Activated CD4-positive, alpha-beta memory T cell treated with anti-CD3 and anti-CD28 coated beads for 36 hours (primary cell): ENCODE measurements at regions not wholly inside any gene's neighbourhood (a gene's known extent, or its start where the extent isn't known, plus 50 kb on each side); places are given as distances from the start of the nearest gene placed in this dataset.
"Not testable (repeated sequence)": the region's sequence is repeated elsewhere in the genome, so short reads cannot be mapped to it uniquely, and the experiment has no call there.

Source experiments
- CTCF ChIA-PET: fragments of 350-600 bp; sonication (Branson Sonifier 250); formaldehyde crosslinking; loops from one replicate; lab custom pipeline; 2021; ENCODE audit warnings: antibody characterized with exemption, inconsistent platforms; lab: Charles Lee
- POLR2A ChIA-PET: fragments of 350-600 bp; sonication (Branson Sonifier 250); formaldehyde crosslinking; loops from one replicate; lab custom pipeline; 2021; ENCODE audit warnings: antibody characterized with exemption; lab: Charles Lee
- DNase-seq: peaks from one replicate; pipeline ENCODE4 v3.0.0-alpha.2; 2020
- H3K27ac Mint-ChIP-seq: one replicate; pipeline ENCODE4 v1.8.0; 2021; ENCODE audit warnings: mixed read lengths
- H3K27me3 Mint-ChIP-seq: one replicate; pipeline ENCODE4 v1.8.0; 2021; ENCODE audit warnings: mixed read lengths
- H3K36me3 Mint-ChIP-seq: one replicate; pipeline ENCODE4 v1.8.0; 2021; ENCODE audit warnings: mixed read lengths
- H3K4me1 Mint-ChIP-seq: one replicate; pipeline ENCODE4 v1.8.0; 2021; ENCODE audit warnings: low read depth, mixed read lengths
- H3K4me3 Mint-ChIP-seq: one replicate; pipeline ENCODE4 v1.8.0; 2021; ENCODE audit warnings: mild to moderate bottlenecking, mixed read lengths
- H3K9me3 Mint-ChIP-seq: one replicate; pipeline ENCODE4 v1.8.0; 2021; ENCODE audit warnings: mixed read lengths
- intact Hi-C: fragments of 100-400 bp; cut with micrococcal nuclease; formaldehyde crosslinking; loops from one replicate; pipeline ENCODE4 v1.15.1; 2023

GRCh38 chr18:51559198-51559901, 361.9 kb upstream of the MEX3C start:
- H3K36me3 Mint-ChIP-seq: no peaks in the 10 kb centered on the region
- H3K27me3 Mint-ChIP-seq: peaks cover 7% of the 10 kb centered on the region
- CTCF ChIA-PET: no interaction called here
- H3K4me3 Mint-ChIP-seq: no peak overlapping the region
- intact Hi-C loops: no loop called here
- no peak for DNase-seq
- POLR2A ChIA-PET: no interaction called here
- peaks cover 8% of the 10 kb centered on the region for H3K9me3 Mint-ChIP-seq
- H3K27ac Mint-ChIP-seq: no peak overlapping the region
- H3K4me1 Mint-ChIP-seq: no peaks in the 10 kb centered on the region

DNA sequence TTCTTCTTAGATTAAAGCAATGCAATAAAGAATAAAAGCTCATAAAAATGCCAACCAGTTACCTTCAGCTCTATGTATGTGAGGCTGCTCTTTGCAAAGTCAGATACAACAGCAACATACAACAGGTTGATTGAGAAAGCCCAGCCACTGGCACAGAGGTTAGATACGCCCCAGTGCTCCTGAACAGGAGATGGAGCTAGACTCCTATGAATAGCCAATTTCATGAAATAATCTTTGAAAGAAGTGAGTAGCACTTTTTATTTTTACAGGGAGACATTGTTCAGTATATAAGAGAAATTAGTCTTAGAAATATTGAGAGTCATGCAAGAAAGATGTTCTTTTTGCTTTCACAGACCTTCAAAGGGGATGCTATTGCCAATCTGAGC, 362.4 kb upstream of the MEX3C start:
- H3K4me1 Mint-ChIP-seq: no peaks in the 10 kb centered on the region
- intact Hi-C loops: no loop called here
- H3K9me3 Mint-ChIP-seq: peaks cover 4% of the 10 kb centered on the region

DNA sequence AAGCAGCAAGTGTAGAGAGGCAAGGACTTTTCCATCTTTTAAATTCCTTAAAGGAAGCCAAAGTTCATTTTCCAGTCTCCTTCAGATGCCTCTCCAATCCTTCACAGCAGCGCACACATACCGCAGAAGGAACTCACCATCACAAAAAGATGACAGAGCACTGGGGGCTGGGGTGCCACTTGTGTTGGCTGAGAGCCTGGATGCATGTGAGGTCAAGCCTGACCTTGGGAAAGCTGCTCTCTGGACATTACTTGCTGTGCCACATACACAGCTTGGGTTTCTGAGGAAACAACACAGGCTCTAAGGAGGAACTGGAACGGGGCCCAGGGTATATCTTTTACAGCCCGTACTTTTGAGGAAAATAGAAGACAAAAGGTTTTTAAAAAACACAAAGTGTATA, 364.3 kb upstream of the MEX3C start:
- ChIA-PET CTCF (no interaction called here), POLR2A (no interaction called here)
- Mint-ChIP-seq H3K27me3 (peaks cover 5% of the 10 kb centered on the region), H3K9me3 (no peaks in the 10 kb centered on the region), H3K4me3 (no peak overlapping the region), H3K36me3 (no peaks in the 10 kb centered on the region), H3K27ac (no peak overlapping the region), H3K4me1 (no peaks in the 10 kb centered on the region)
- DNase-seq: no peak
- intact Hi-C loops: no loop called here

More for the DNA sequence above, 362.4 kb upstream of the MEX3C start:
- POLR2A ChIA-PET: no interaction called here
- H3K4me3 Mint-ChIP-seq: no peak overlapping the region
- peaks cover 5% of the 10 kb centered on the region for H3K27me3 Mint-ChIP-seq
- H3K27ac Mint-ChIP-seq: no peak overlapping the region
- CTCF ChIA-PET: no interaction called here
- H3K36me3 Mint-ChIP-seq: no peaks in the 10 kb centered on the region
- no peak for DNase-seq

DNA sequence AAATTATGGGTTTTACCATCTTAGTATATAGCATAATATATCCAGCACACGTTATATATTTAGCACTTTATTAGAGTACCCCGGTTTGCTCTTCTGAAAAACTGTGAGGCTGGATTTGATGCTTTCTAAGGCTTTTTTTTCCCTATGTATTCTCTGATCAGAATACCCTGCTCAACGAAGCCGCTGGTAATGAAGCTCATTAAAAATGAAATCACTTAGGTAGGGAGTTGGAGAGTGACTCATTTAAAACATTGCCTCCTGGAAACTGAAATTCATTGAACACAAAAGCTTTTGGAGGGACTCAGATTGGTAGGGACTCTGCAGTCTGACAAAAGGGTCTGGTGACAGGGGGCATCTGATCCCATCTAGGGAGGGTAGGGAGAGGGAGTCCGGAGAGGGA, 365.4 kb upstream of the MEX3C start:
- no peak for DNase-seq
- no peaks in the 10 kb centered on the region for H3K4me1 Mint-ChIP-seq
- POLR2A ChIA-PET: no interaction called here
- H3K27me3 Mint-ChIP-seq: peaks cover 5% of the 10 kb centered on the region
- H3K36me3 Mint-ChIP-seq: no peaks in the 10 kb centered on the region
- CTCF ChIA-PET: no interaction called here
- H3K9me3 Mint-ChIP-seq: no peaks in the 10 kb centered on the region
- H3K27ac Mint-ChIP-seq: no peak overlapping the region
- intact Hi-C loops: no loop called here
- H3K4me3 Mint-ChIP-seq: no peak overlapping the region

DNA sequence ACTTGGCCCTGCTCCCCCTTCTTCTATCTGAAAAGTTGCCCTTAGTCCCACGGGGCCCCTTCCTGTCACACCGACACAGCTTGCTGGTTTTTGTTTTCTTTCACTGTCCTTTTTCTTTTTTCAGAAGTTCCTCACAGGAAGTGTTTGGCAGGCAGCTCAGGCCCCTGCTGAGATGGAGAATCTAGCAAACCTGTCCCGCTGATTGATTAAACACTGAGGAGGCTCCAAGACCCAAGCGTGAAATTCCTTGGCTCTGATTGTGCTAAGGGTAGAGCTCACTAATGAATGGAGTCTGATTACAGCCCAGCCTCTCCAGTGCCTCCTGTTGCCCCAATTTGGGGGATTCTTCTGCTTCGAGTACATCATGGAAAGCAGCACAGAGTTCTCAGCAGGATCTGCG, 365.9 kb upstream of the MEX3C start:
- ChIA-PET POLR2A (no interaction called here), CTCF (no interaction called here)
- H3K4me1 Mint-ChIP-seq: no peaks in the 10 kb centered on the region
- DNase-seq: no peak
- intact Hi-C loops: no loop called here
- H3K27me3 Mint-ChIP-seq: peaks cover 8% of the 10 kb centered on the region
- H3K4me3 Mint-ChIP-seq: no peak overlapping the region
- H3K27ac Mint-ChIP-seq: no peak overlapping the region
- H3K9me3 Mint-ChIP-seq: no peaks in the 10 kb centered on the region
- H3K36me3 Mint-ChIP-seq: no peaks in the 10 kb centered on the region

DNA sequence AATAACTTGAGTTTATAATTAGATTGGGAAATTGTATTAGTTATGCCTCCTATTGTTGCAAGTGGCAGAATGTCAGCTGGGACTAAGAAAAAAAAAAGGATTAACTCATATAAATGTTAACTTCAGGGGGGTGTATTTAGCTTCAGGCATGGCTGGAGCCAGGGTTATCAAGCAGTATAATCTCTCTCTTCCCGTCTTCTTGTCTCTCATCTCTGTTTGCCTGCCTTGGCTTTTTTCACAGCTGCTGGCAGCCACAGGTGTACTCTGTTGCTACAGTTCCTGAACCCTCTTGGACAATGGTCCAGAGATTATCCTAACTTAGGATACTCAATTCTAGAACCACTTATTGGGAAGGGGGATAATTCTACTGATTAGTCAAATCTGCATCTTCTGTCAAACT, 370.7 kb upstream of the MEX3C start:
- H3K36me3 Mint-ChIP-seq: no peaks in the 10 kb centered on the region
- H3K4me1 Mint-ChIP-seq: no peaks in the 10 kb centered on the region
- intact Hi-C loops: no loop called here
- ChIA-PET POLR2A (no interaction called here), CTCF (no interaction called here)
- H3K27ac Mint-ChIP-seq: no peak overlapping the region
- H3K9me3 Mint-ChIP-seq: no peaks in the 10 kb centered on the region
- peaks cover 2% of the 10 kb centered on the region for H3K27me3 Mint-ChIP-seq
- H3K4me3 Mint-ChIP-seq: no peak overlapping the region
- no peak for DNase-seq

GRCh38 chr18:51569153-51569552, 371.7 kb upstream of the MEX3C start:
- Mint-ChIP-seq H3K27ac (no peak overlapping the region), H3K27me3 (peaks cover 2% of the 10 kb centered on the region), H3K4me1 (no peaks in the 10 kb centered on the region), H3K36me3 (no peaks in the 10 kb centered on the region), H3K4me3 (no peak overlapping the region), H3K9me3 (no peaks in the 10 kb centered on the region)
- DNase-seq: no peak
- ChIA-PET CTCF (no interaction called here), POLR2A (no interaction called here)
- intact Hi-C loops: no loop called here

DNA sequence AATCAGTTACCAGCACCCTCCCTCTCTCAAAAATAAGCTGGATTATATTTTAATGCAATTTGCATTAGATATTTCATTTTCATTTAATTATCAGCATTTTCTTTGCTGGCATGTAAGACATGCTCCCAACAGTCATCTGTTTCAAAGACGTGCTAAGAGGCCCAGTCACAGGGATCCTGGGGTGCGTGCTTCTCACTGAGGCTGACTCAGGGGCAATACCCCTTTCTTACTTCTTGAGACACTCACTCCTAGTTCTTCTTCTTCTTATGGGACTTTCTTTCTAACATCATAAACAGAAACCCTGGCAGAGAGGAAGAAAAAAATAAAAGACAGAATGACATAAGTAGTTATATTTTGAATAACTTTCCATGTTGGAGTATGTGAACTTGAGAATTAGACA, 372.1 kb upstream of the MEX3C start:
- POLR2A ChIA-PET: no interaction called here
- Mint-ChIP-seq H3K36me3 (no peaks in the 10 kb centered on the region), H3K27me3 (peaks cover 2% of the 10 kb centered on the region), H3K4me1 (no peaks in the 10 kb centered on the region), H3K27ac (no peak overlapping the region), H3K4me3 (no peak overlapping the region), H3K9me3 (no peaks in the 10 kb centered on the region)
- CTCF ChIA-PET: no interaction called here
- intact Hi-C loops: no loop called here
- no peak for DNase-seq

DNA sequence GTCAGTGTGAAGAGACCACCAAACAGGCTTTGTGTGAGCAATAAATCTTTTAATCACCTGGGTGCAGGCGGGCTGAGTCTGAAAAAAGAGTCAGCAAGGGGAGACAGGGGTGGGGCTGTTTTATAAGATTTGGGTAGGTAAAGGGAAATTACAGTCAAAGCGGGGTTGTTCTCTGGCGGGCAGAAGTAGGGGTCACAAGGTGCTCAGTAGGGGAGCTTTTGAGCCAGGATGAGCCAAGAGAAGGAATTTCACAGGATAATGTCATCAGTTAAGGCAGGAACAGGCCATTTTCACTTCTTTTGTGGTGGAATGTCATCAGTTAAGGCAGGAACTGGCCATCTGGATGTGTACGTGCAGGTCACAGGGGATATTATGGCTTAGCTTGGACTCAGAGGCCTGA, 372.6 kb upstream of the MEX3C start:
- DNase-seq, H3K27ac Mint-ChIP-seq, CTCF ChIA-PET, H3K4me1 Mint-ChIP-seq, H3K4me3 Mint-ChIP-seq, POLR2A ChIA-PET, H3K36me3 Mint-ChIP-seq, H3K9me3 Mint-ChIP-seq, intact Hi-C loops, H3K27me3 Mint-ChIP-seq: not testable (repeated sequence)

GRCh38 chr18:51573886-51574285, 376.4 kb upstream of the MEX3C start:
- intact Hi-C loops, DNase-seq, H3K27ac Mint-ChIP-seq, H3K27me3 Mint-ChIP-seq, H3K36me3 Mint-ChIP-seq, H3K9me3 Mint-ChIP-seq, H3K4me3 Mint-ChIP-seq, H3K4me1 Mint-ChIP-seq, POLR2A ChIA-PET, CTCF ChIA-PET: not testable (repeated sequence)

GRCh38 chr18:51575171-51575570, 377.7 kb upstream of the MEX3C start:
- ChIA-PET POLR2A (no interaction called here), CTCF (no interaction called here)
- no peak for DNase-seq
- no peaks in the 10 kb centered on the region for H3K36me3 Mint-ChIP-seq
- H3K27ac Mint-ChIP-seq: no peak overlapping the region
- H3K9me3 Mint-ChIP-seq: peaks cover 3% of the 10 kb centered on the region
- no peaks in the 10 kb centered on the region for H3K4me1 Mint-ChIP-seq
- no peaks in the 10 kb centered on the region for H3K27me3 Mint-ChIP-seq
- intact Hi-C loops: no loop called here
- H3K4me3 Mint-ChIP-seq: no peak overlapping the region

DNA sequence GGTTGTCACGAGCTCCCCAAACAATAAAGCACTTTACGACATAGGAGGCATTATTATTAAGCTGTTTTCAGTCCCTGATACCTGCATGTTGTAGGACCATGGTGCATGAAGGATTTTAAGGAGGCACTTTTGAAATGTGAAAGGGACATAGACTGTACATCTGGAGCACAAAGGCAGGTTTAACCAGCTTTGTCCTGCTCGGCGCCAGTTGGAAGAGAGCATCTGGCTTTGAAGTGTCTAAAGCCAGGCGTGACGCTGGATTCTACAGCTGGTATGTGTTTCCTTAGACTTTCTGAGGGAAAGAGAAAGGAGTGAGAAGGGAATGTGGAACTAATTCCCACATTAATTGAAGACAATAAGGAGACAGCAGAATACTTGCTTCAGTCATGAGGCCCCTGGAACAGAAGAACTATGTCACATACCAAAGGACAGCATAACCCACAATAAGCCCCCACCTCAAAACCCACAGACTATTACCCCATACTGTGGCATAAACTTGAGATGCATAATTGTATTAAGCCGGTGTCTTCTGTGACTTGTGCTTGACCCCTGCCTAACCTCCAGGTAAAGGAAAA, 381.0 kb upstream of the MEX3C start:
- POLR2A ChIA-PET: no interaction called here
- Mint-ChIP-seq H3K4me3 (no peak overlapping the region), H3K4me1 (no peaks in the 10 kb centered on the region), H3K27me3 (no peaks in the 10 kb centered on the region), H3K36me3 (no peaks in the 10 kb centered on the region), H3K27ac (no peak overlapping the region), H3K9me3 (peaks cover 3% of the 10 kb centered on the region)
- intact Hi-C loops: no loop called here
- DNase-seq: no peak
- CTCF ChIA-PET: no interaction called here

DNA sequence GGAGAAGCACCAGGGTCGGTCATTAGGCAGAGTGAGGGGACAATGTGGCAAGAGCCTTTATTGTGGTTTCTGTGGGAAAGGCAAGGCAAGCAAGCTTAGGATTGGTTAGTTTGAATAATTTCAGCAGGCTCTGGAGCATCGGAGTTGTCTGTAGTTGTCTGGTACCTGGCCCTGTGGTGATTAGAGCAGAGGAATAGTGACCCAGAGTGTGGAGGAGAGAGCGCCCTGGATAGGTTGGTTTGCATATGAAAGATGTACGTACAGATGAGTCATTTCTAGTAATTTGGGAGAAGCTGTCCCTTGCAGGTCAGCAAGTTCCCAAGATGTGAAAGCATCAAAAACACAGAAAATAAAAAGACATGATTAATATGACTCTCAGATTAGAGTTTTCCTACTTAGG, 383.1 kb upstream of the MEX3C start:
- Mint-ChIP-seq H3K27ac (no peak overlapping the region), H3K36me3 (no peaks in the 10 kb centered on the region), H3K9me3 (peaks cover 3% of the 10 kb centered on the region), H3K4me1 (no peaks in the 10 kb centered on the region), H3K4me3 (no peak overlapping the region), H3K27me3 (no peaks in the 10 kb centered on the region)
- CTCF ChIA-PET: no interaction called here
- POLR2A ChIA-PET: no interaction called here
- DNase-seq: no peak
- intact Hi-C loops: no loop called here
